ENCODE measurements at regions not wholly inside any gene's neighbourhood (a gene's known extent, or its start where the extent isn't known, plus 50 kb on each side); places are given as distances from the start of the nearest gene placed in this dataset.

- TF ChIP-seq CTCF (IDR thresholded peaks at IDR 0.05) (no peak), POLR2A (IDR thresholded peaks at IDR 0.05) (no peak)
Measured at GRCh38 chr1:61012341-61012761, 70.0 kb upstream of the NFIA start.
